ENCODE measurements at regions not wholly inside any gene's neighbourhood (a gene's known extent, or its start where the extent isn't known, plus 50 kb on each side); places are given as distances from the start of the nearest gene placed in this dataset.

- TF ChIP-seq YY1 (IDR thresholded peaks at IDR 0.05) = no peak
- no peak for TF ChIP-seq CTCF (IDR thresholded peaks at IDR 0.05; ENCODE audit: low read depth, low read length, missing input control)
Measured at GRCh38 chr2:35831385-35831784, 524.2 kb upstream of the CRIM1 start.
